ENCODE measurements at regions not wholly inside any gene's neighbourhood (a gene's known extent, or its start where the extent isn't known, plus 50 kb on each side); places are given as distances from the start of the nearest gene placed in this dataset.

DNA sequence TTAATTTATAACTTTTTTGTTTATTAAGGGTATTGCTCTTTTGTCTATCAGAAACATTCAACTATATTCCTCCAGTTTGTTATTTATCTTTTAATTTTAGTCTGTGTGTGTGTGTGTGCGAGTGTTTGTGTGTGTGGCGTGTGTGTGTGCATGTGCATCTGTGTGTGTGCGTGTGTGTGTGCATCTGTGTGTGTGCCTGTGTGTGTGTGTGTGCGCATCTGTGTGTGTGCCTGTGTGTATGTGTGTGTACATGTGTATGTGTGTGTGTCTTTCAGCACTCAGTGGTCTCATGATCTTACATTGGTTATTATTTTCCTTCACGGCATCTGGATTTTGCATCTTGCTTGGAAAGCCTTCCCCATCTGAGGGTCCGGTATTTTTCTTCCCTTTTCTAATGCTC, 281.1 kb upstream of the RTL1 start:
- TF ChIP-seq, protein P1, sequence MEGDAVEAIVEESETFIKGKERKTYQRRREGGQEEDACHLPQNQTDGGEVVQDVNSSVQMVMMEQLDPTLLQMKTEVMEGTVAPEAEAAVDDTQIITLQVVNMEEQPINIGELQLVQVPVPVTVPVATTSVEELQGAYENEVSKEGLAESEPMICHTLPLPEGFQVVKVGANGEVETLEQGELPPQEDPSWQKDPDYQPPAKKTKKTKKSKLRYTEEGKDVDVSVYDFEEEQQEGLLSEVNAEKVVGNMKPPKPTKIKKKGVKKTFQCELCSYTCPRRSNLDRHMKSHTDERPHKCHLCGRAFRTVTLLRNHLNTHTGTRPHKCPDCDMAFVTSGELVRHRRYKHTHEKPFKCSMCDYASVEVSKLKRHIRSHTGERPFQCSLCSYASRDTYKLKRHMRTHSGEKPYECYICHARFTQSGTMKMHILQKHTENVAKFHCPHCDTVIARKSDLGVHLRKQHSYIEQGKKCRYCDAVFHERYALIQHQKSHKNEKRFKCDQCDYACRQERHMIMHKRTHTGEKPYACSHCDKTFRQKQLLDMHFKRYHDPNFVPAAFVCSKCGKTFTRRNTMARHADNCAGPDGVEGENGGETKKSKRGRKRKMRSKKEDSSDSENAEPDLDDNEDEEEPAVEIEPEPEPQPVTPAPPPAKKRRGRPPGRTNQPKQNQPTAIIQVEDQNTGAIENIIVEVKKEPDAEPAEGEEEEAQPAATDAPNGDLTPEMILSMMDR (IDR thresholded peaks at IDR 0.05) = no peak
- TF ChIP-seq POLR2A (IDR thresholded peaks at IDR 0.05; ENCODE audit: low read depth) = no peak
